ENCODE measurements at regions not wholly inside any gene's neighbourhood (a gene's known extent, or its start where the extent isn't known, plus 50 kb on each side); places are given as distances from the start of the nearest gene placed in this dataset.

DNA sequence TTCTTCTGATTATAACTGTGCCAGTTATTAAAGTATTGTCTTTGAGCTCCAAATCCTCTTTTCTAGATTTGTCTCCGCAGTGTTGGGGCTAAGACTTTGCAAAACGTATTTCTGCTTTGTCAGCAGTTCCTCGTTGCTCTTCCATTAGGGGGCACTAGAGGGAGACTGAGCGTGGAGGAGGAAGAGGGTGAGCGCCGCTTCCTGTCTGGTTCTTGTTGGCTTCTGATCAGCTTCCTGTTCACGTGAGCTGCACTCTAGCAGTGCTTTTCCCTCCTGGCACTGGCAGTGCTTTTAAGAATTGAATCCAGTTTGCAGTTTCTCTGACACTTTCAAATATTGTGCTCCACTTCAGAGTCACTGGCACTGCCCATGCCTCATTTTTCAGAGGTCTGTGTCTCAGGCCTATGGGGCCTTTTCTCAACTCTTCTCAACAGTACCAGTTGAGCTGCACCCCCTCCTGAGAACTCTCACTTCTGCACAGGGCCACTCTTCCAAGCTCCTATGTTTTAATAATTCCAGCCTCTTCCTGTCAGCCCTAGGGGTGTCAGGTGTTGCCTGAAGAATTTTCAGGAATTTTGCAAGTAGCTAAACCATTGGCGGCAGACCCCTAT is 54.4 kb upstream of the LCORL start:
- Mint-ChIP-seq H3K36me3 (ENCODE audit: low read depth) (no peaks in the 10 kb centered on the region), H3K4me1 (no peaks in the 10 kb centered on the region), H3K27ac (no peak overlapping the region), H3K4me3 (no peak overlapping the region), H3K9me3 (no peaks in the 10 kb centered on the region), H3K27me3 (ENCODE audit: low read depth) (no peaks in the 10 kb centered on the region)
- TF ChIP-seq, protein P1, sequence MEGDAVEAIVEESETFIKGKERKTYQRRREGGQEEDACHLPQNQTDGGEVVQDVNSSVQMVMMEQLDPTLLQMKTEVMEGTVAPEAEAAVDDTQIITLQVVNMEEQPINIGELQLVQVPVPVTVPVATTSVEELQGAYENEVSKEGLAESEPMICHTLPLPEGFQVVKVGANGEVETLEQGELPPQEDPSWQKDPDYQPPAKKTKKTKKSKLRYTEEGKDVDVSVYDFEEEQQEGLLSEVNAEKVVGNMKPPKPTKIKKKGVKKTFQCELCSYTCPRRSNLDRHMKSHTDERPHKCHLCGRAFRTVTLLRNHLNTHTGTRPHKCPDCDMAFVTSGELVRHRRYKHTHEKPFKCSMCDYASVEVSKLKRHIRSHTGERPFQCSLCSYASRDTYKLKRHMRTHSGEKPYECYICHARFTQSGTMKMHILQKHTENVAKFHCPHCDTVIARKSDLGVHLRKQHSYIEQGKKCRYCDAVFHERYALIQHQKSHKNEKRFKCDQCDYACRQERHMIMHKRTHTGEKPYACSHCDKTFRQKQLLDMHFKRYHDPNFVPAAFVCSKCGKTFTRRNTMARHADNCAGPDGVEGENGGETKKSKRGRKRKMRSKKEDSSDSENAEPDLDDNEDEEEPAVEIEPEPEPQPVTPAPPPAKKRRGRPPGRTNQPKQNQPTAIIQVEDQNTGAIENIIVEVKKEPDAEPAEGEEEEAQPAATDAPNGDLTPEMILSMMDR (IDR thresholded peaks at IDR 0.05; ENCODE audit: unreplicated experiment in 3 of 3), result no peak

DNA sequence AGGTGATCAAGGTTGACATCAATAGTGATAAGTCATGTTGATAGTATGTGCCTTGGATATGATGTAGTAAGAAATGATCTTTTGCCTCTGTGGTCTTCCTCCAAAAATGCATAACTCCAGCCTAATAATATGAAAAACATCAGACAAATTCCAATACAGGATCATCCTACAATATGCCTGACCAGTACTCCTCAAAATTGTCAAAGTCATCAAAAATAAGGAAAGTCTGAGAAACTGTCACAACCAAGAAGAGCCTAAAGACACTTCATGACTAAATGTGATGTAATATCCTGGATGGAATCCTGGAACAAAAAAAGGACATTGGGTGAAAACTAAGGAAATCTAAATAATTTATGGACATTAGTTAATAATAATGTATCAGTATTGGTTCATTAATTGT is 50.3 kb upstream of the LCORL start:
- TF ChIP-seq, protein P1 (IDR thresholded peaks at IDR 0.05; ENCODE audit: unreplicated experiment in 3 of 3), result no peak
- H3K9me3 Mint-ChIP-seq, result no peaks in the 10 kb centered on the region
- H3K27ac Mint-ChIP-seq, result no peak overlapping the region
- H3K36me3 Mint-ChIP-seq (ENCODE audit: low read depth), result no peaks in the 10 kb centered on the region
- no peaks in the 10 kb centered on the region for H3K4me1 Mint-ChIP-seq
- no peak overlapping the region for H3K4me3 Mint-ChIP-seq
- no peaks in the 10 kb centered on the region for H3K27me3 Mint-ChIP-seq (ENCODE audit: low read depth)
